ENCODE measurements at regions not wholly inside any gene's neighbourhood (a gene's known extent, or its start where the extent isn't known, plus 50 kb on each side); places are given as distances from the start of the nearest gene placed in this dataset.

DNA sequence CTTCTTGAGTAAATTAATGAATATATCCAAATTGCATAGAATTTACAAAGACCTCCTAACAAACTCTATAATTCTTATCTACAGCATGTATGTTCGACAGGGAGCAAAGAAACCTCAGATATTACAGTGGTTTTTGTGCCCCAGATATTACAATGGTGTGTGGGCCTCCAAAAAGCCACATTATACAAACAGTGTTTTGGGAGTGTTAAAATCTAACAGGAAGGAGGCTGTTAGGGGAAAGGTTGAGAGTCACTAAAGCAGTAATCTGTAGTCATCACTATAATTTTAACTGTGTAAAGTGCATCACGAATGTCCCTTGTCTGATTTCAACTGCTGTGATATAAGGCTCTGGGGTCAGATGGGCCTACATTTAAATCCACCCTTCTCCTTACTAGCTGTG, 400.2 kb upstream of the C16orf82 start:
- no peaks in the 10 kb centered on the region for H3K4me1 ChIP-seq
- ATAC-seq (ENCODE audit: low FRiP score in 2 of 2) (no peak), DNase-seq (no peak)
- WGBS, 2 donors = 77% methylated on average over 2 of the region's 2 CpGs
- H3K36me3 ChIP-seq = no peaks in the 10 kb centered on the region
- H3K9me3 ChIP-seq = no peaks in the 10 kb centered on the region
- no peaks in the 10 kb centered on the region for H3K27me3 ChIP-seq
- H3K4me3 ChIP-seq = no peak overlapping the region
- H3K27ac ChIP-seq = no peak overlapping the region
- no peak for TF ChIP-seq POLR2A (IDR thresholded peaks at IDR 0.05)
- TF ChIP-seq POLR2AphosphoS5 (IDR thresholded peaks at IDR 0.05) = no peak
- no peak for TF ChIP-seq CTCF (IDR thresholded peaks at IDR 0.05)
- no peak for TF ChIP-seq EP300 (IDR thresholded peaks at IDR 0.05)

- no peaks in the 10 kb centered on the region for H3K9me3 ChIP-seq
- TF ChIP-seq POLR2AphosphoS5 (IDR thresholded peaks at IDR 0.05) (no peak), EP300 (IDR thresholded peaks at IDR 0.05) (no peak), POLR2A (IDR thresholded peaks at IDR 0.05) (no peak), CTCF (IDR thresholded peaks at IDR 0.05) (no peak)
- no peaks in the 10 kb centered on the region for H3K4me1 ChIP-seq
- WGBS, 2 donors = 59 to 80% methylated on average over 12 of the region's 12 CpGs
- DNase-seq (no peak), ATAC-seq (ENCODE audit: low FRiP score in 2 of 2) (no peak)
- no peaks in the 10 kb centered on the region for H3K27me3 ChIP-seq
- H3K4me3 ChIP-seq = no peak overlapping the region
- H3K36me3 ChIP-seq = no peaks in the 10 kb centered on the region
- H3K27ac ChIP-seq = no peak overlapping the region
These were observed 399.4 kb upstream of the C16orf82 start for GRCh38 chr16:26667307-26667706.

GRCh38 chr16:26668026-26668425, 398.7 kb upstream of the C16orf82 start:
- H3K27ac ChIP-seq = no peak overlapping the region
- H3K27me3 ChIP-seq = no peaks in the 10 kb centered on the region
- WGBS, 2 donors = 41 to 50% methylated on average over 8 of the region's 8 CpGs
- no peak for ATAC-seq (ENCODE audit: low FRiP score in 2 of 2)
- no peaks in the 10 kb centered on the region for H3K36me3 ChIP-seq
- H3K4me1 ChIP-seq = no peaks in the 10 kb centered on the region
- no peak for TF ChIP-seq POLR2A (IDR thresholded peaks at IDR 0.05)
- TF ChIP-seq EP300 (IDR thresholded peaks at IDR 0.05) = no peak
- no peak for TF ChIP-seq CTCF (IDR thresholded peaks at IDR 0.05)
- TF ChIP-seq POLR2AphosphoS5 (IDR thresholded peaks at IDR 0.05) = no peak
- no peak for DNase-seq
- no peaks in the 10 kb centered on the region for H3K9me3 ChIP-seq
- H3K4me3 ChIP-seq = no peak overlapping the region

GRCh38 chr16:26672206-26672605, 394.5 kb upstream of the C16orf82 start:
- ATAC-seq (ENCODE audit: low FRiP score in 2 of 2) (no peak), DNase-seq (no peak)
- Histone ChIP-seq H3K27ac (no peak overlapping the region), H3K36me3 (no peaks in the 10 kb centered on the region), H3K27me3 (no peaks in the 10 kb centered on the region), H3K4me3 (no peak overlapping the region), H3K9me3 (no peaks in the 10 kb centered on the region), H3K4me1 (no peaks in the 10 kb centered on the region)
- WGBS, 2 donors = 51 to 57% methylated on average over 6 of the region's 6 CpGs
- TF ChIP-seq CTCF (IDR thresholded peaks at IDR 0.05) (no peak), POLR2A (IDR thresholded peaks at IDR 0.05) (no peak), EP300 (IDR thresholded peaks at IDR 0.05) (no peak), POLR2AphosphoS5 (IDR thresholded peaks at IDR 0.05) (no peak)

- H3K36me3 ChIP-seq = no peaks in the 10 kb centered on the region
- no peak overlapping the region for H3K27ac ChIP-seq
- no peaks in the 10 kb centered on the region for H3K4me1 ChIP-seq
- TF ChIP-seq CTCF (IDR thresholded peaks at IDR 0.05) (no peak), POLR2A (IDR thresholded peaks at IDR 0.05) (no peak), POLR2AphosphoS5 (IDR thresholded peaks at IDR 0.05) (no peak), EP300 (IDR thresholded peaks at IDR 0.05) (no peak)
- ATAC-seq (ENCODE audit: low FRiP score in 2 of 2) (no peak), DNase-seq (no peak)
- no peaks in the 10 kb centered on the region for H3K27me3 ChIP-seq
- WGBS, 2 donors = 90 to 92% methylated on average over 3 of the region's 3 CpGs
- no peaks in the 10 kb centered on the region for H3K9me3 ChIP-seq
- no peak overlapping the region for H3K4me3 ChIP-seq
These were observed 393.7 kb upstream of the C16orf82 start for GRCh38 chr16:26673011-26673410.

All from upper lobe of left lung (tissue), 6 donors.